Keratinocyte (primary cell): ENCODE measurements at regions not wholly inside any gene's neighbourhood (a gene's known extent, or its start where the extent isn't known, plus 50 kb on each side); places are given as distances from the start of the nearest gene placed in this dataset.

Experiments
- DNase-seq: peaks from one replicate; pipeline ENCODE4 v3.0.0-alpha.2; 2011; ENCODE audit warnings: low read depth, missing footprints, low spot score
- FAIRE-seq: peaks from 2 replicates; lab custom pipeline; 2011; peaks lifted over from hg19 to GRCh38; lab: Jason Lieb, UNC
- H2AFZ ChIP-seq: 2 replicates; pipeline ENCODE4 v1.6.0; 2012; ENCODE audit warnings: low read length, control low read depth, inconsistent platforms; ENCODE audit not compliant: control insufficient read depth
- H3K27ac ChIP-seq: 2 replicates; pipeline ENCODE4 v1.5.1; 2011; ENCODE audit warnings: low read length; ENCODE audit not compliant: control insufficient read depth, insufficient read depth
- H3K27me3 ChIP-seq: 3 replicates; pipeline ENCODE4 v1.6.0; 2011; ENCODE audit warnings: low read length; ENCODE audit not compliant: control insufficient read depth, insufficient read depth; ENCODE audit errors: extremely low read depth
- H3K36me3 ChIP-seq, 2 experiments: 2 replicates in 1 of 2; 3 replicates in 1 of 2; pipeline ENCODE4 v1.5.1; 2011; ENCODE audit warnings: low read length in 2 of 2, mild to moderate bottlenecking in 1 of 2; ENCODE audit not compliant: control insufficient read depth in 2 of 2, insufficient read depth in 2 of 2; ENCODE audit errors: extremely low read depth in 1 of 2
- H3K4me1 ChIP-seq: 3 replicates; pipeline ENCODE4 v1.5.1; 2011; ENCODE audit warnings: low read length; ENCODE audit not compliant: control insufficient read depth, insufficient read depth; ENCODE audit errors: extremely low read depth
- H3K4me2 ChIP-seq: 3 replicates; pipeline ENCODE4 v1.6.0; 2011; ENCODE audit warnings: low read depth, low read length; ENCODE audit not compliant: control insufficient read depth, insufficient read depth; ENCODE audit errors: extremely low read depth
- H3K4me3 ChIP-seq, 3 experiments: fragments of 200-600 bp in 1 of 3; sonication (generic) in 1 of 3; 2 replicates in 2 of 3; 3 replicates in 1 of 3; pipeline ENCODE4 v1.5.1; 2011 to 2016; ENCODE audit warnings: low read length in 3 of 3, mild to moderate bottlenecking in 3 of 3, control low read depth in 2 of 3, inconsistent platforms in 1 of 3, low read depth in 1 of 3, mixed read lengths in 1 of 3, mixed run types in 1 of 3, moderate library complexity in 1 of 3; ENCODE audit not compliant: control insufficient read depth in 2 of 3, insufficient read depth in 2 of 3; ENCODE audit errors: extremely low read depth in 1 of 3
- H3K79me2 ChIP-seq: 2 replicates; pipeline ENCODE4 v1.6.0; 2012; ENCODE audit warnings: low read length; ENCODE audit not compliant: control insufficient read depth, insufficient read depth
- H3K9ac ChIP-seq: 3 replicates; pipeline ENCODE4 v1.6.0; 2011; ENCODE audit warnings: low read length; ENCODE audit not compliant: control insufficient read depth, insufficient read depth; ENCODE audit errors: extremely low read depth
- H3K9me1 ChIP-seq: 3 replicates; pipeline ENCODE4 v1.6.0; 2011; ENCODE audit warnings: low read length; ENCODE audit not compliant: control insufficient read depth, insufficient read depth; ENCODE audit errors: extremely low read depth
- H3K9me3 ChIP-seq: 2 replicates; pipeline ENCODE4 v1.5.1; 2012; ENCODE audit warnings: low read depth, low read length; ENCODE audit not compliant: control insufficient read depth
- H4K20me1 ChIP-seq: 3 replicates; pipeline ENCODE4 v1.6.0; 2011; ENCODE audit warnings: low read length; ENCODE audit not compliant: control insufficient read depth, insufficient read depth; ENCODE audit errors: extremely low read depth
- EZH2 ChIP-seq: IDR thresholded peaks from one replicate; pipeline ENCODE4 v1.6.1; 2012; ENCODE audit warnings: inconsistent platforms, mild to moderate bottlenecking, low read length, moderate library complexity
- dilution Hi-C: fragments of 300-500 bp; cut with MboI; formaldehyde crosslinking; loops from one replicate; pipeline ENCODE4 v1.7.0; 2020; ENCODE audit warnings: low sequenced_read_pairs; ENCODE audit not compliant: extremely low pct_ligation_motif_present
- TF ChIP-seq, protein P1 (sequence below), 3 experiments: IDR thresholded peaks in 1 of 3; conservative IDR thresholded peaks in 1 of 3; optimal IDR thresholded peaks in 1 of 3; 2 replicates in 2 of 3; 3 replicates in 1 of 3; pipeline versions ENCODE3 to v1.5.1; 2011; ENCODE audit warnings: low read length in 3 of 3, mild to moderate bottlenecking in 3 of 3, moderate library complexity in 2 of 3, control low read depth in 1 of 3, inconsistent platforms in 1 of 3; ENCODE audit not compliant: insufficient read depth in 2 of 3; ENCODE audit errors: extremely low read depth in 1 of 3

DNA sequence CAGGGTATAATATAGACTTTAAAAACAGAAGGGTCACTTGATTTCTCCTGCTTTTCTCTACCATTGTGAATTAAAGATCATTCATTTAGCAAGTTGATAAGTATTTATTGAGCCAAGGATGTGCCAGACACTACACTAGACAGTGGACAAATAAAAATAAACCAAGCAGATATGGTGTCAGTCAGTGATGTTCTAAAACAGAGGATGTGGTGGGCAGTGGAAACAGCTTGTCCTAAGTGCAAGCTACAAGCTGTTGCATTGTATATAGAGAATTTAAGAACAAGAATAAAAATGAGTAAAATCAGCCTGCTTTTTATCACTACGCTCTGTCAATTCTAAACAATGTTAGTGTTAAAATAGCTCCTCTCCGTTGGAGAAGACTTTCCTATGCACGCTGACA lies 637.3 kb upstream of the GRM7 start:
- Histone ChIP-seq H3K4me3 (no peak overlapping the region), H3K36me3 (no peaks in the 10 kb centered on the region), H3K79me2 (no peaks in the 10 kb centered on the region), H3K4me1 (no peaks in the 10 kb centered on the region), H3K27me3 (no peaks in the 10 kb centered on the region), H3K4me2 (no peak overlapping the region), H3K9me1 (no peaks in the 10 kb centered on the region), H3K27ac (no peak overlapping the region), H4K20me1 (no peaks in the 10 kb centered on the region), H3K9ac (no peak overlapping the region), H2AFZ (no peak overlapping the region), H3K9me3 (no peaks in the 10 kb centered on the region)
- DNase-seq (no peak), FAIRE-seq (no peak)
- dilution Hi-C loops: no loop called here
- TF ChIP-seq, protein P1, sequence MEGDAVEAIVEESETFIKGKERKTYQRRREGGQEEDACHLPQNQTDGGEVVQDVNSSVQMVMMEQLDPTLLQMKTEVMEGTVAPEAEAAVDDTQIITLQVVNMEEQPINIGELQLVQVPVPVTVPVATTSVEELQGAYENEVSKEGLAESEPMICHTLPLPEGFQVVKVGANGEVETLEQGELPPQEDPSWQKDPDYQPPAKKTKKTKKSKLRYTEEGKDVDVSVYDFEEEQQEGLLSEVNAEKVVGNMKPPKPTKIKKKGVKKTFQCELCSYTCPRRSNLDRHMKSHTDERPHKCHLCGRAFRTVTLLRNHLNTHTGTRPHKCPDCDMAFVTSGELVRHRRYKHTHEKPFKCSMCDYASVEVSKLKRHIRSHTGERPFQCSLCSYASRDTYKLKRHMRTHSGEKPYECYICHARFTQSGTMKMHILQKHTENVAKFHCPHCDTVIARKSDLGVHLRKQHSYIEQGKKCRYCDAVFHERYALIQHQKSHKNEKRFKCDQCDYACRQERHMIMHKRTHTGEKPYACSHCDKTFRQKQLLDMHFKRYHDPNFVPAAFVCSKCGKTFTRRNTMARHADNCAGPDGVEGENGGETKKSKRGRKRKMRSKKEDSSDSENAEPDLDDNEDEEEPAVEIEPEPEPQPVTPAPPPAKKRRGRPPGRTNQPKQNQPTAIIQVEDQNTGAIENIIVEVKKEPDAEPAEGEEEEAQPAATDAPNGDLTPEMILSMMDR (optimal IDR thresholded peaks at IDR 0.05 in 1 of 3, IDR thresholded peaks at IDR 0.05 in 1 of 3, conservative IDR thresholded peaks at IDR 0.05 in 1 of 3; ENCODE audit: extremely low read depth in 1 of 3, insufficient read depth in 2 of 3, low read length in 3 of 3): no peak
- no peak for TF ChIP-seq EZH2

DNA sequence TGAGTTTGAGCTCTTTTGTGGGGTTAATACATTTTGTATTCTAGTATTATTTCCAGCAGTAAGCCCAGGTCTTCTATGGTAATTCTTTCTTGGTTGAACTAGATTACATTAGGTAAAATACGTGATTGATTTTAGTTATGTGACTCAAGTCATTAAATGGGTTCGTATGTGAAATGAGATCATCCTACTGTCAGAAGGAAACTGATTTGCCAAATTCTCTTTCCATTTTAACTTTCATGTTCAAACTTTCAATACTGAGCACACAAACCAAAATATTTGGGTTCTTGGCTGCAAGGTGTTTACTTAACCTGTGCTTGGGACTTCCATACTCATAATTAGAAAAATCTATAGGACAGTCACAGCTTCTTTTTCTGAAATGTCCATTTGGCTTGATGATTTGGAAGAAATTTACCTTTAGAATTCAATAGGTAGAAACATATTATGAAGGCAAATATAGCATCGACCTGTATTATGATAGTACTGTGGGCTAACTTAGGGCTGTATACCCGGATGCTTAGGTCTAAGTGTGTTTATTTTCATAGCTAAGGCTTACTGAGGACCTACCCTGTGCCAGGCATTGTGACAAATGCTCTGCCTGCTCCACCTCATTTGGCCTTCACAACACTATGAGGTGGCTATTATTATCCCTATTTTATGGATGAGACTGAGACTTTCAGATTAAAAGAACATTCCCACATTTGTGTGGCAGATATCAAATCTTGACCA lies 631.8 kb upstream of the GRM7 start:
- H3K36me3 ChIP-seq: no peaks in the 10 kb centered on the region
- H3K79me2 ChIP-seq: no peaks in the 10 kb centered on the region
- no peak for TF ChIP-seq EZH2
- no peaks in the 10 kb centered on the region for H3K4me1 ChIP-seq
- H3K9me3 ChIP-seq: no peaks in the 10 kb centered on the region
- no peaks in the 10 kb centered on the region for H3K9me1 ChIP-seq
- H3K4me2 ChIP-seq: no peak overlapping the region
- H3K27me3 ChIP-seq: no peaks in the 10 kb centered on the region
- no peak for DNase-seq
- H3K4me3 ChIP-seq: no peak overlapping the region
- H2AFZ ChIP-seq: no peak overlapping the region
- no peaks in the 10 kb centered on the region for H4K20me1 ChIP-seq
- dilution Hi-C loops: no loop called here
- no peak for FAIRE-seq
- no peak overlapping the region for H3K27ac ChIP-seq
- H3K9ac ChIP-seq: no peak overlapping the region
